ENCODE measurements at regions not wholly inside any gene's neighbourhood (a gene's known extent, or its start where the extent isn't known, plus 50 kb on each side); places are given as distances from the start of the nearest gene placed in this dataset.

DNA sequence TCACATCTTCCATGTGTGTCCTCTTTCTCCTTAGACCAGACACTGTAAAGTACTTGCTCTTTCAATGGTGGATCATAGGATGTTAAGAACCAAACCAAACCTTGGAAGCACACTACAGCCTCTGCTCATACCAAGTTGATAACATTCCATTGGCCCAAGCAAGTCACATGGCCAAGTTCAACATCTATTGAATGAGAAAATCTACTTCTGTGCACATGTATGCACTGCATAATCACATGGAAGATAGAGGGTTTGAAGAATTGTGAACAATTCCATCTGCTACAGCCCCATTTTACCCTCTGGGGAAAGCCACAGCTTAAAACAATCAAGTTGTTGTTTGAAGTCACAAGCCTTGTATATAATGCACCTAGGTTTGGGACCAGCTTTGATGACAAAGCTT is 68.2 kb downstream of the MFAP3 start:
- TF ChIP-seq, protein P1, sequence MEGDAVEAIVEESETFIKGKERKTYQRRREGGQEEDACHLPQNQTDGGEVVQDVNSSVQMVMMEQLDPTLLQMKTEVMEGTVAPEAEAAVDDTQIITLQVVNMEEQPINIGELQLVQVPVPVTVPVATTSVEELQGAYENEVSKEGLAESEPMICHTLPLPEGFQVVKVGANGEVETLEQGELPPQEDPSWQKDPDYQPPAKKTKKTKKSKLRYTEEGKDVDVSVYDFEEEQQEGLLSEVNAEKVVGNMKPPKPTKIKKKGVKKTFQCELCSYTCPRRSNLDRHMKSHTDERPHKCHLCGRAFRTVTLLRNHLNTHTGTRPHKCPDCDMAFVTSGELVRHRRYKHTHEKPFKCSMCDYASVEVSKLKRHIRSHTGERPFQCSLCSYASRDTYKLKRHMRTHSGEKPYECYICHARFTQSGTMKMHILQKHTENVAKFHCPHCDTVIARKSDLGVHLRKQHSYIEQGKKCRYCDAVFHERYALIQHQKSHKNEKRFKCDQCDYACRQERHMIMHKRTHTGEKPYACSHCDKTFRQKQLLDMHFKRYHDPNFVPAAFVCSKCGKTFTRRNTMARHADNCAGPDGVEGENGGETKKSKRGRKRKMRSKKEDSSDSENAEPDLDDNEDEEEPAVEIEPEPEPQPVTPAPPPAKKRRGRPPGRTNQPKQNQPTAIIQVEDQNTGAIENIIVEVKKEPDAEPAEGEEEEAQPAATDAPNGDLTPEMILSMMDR (IDR thresholded peaks at IDR 0.05; ENCODE audit: low read depth, low read length), result no peak
- no peak overlapping the region for H3K27ac ChIP-seq
- H3K36me3 ChIP-seq, result no peaks in the 10 kb centered on the region
- no peak overlapping the region for H3K4me3 ChIP-seq (ENCODE audit: low read depth, low read length)
- H3K9me3 ChIP-seq (ENCODE audit: severe bottlenecking), result no peaks in the 10 kb centered on the region
- no peaks in the 10 kb centered on the region for H3K27me3 ChIP-seq (ENCODE audit: insufficient read depth, low read depth, severe bottlenecking)
- DNase-seq, result no peak

DNA sequence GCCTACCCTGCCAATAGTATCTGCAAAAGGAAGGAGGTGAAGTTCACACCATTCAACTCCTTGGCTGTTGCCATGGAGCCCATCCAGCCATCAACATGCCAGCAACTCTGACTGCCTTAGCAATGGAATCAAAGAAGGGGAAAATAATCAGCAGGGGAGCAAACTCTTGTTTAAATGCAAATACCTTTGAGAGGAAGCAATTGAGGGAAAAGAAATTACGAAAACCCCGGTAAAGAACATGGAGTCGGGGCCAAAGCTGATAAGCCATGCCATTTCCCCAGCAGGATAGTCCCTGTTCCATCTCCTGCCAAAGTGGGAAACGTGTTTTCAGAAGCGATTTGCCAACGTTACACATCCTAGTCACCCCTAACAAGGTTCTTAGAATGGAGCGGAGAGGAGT is 69.0 kb downstream of the MFAP3 start:
- TF ChIP-seq, protein P1 (IDR thresholded peaks at IDR 0.05; ENCODE audit: low read depth, low read length), result no peak
- Histone ChIP-seq H3K4me3 (ENCODE audit: low read depth, low read length) (no peak overlapping the region), H3K9me3 (ENCODE audit: severe bottlenecking) (no peaks in the 10 kb centered on the region), H3K36me3 (no peaks in the 10 kb centered on the region), H3K27ac (no peak overlapping the region), H3K27me3 (ENCODE audit: insufficient read depth, low read depth, severe bottlenecking) (no peaks in the 10 kb centered on the region)
- DNase-seq, result no peak

DNA sequence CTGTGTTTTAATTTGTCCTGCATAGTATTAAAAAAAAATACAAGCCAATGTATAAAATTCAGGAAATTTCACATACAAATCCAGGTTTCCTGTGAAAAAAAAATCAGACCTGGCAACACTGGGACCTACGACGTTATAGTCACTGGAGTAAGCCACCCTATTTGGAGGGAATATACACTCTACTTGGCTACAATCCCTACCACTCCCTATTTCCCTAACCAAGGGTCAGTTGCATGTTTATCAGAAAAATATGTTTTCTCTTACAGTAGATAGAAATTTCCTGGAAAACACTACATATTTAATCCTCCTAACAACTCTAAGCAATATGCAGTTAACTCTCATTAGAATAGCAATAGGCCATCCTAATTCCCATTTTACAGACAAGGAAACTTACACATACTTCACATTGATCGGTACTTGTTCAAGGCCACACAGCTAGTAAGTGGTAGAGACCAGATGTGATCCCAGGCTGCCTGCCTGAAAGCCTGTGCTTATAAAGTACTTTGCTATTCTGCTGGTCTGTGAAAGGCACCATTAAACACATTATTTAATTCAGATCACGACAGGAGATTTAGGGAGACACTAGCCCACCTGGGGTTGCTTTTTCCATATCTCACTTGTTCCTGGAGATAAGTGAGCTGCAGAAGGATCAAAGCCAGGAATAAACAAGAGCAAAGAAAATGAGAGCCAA is 70.8 kb downstream of the MFAP3 start:
- TF ChIP-seq, protein P1 (IDR thresholded peaks at IDR 0.05; ENCODE audit: low read depth, low read length), result no peak
- Histone ChIP-seq H3K36me3 (no peaks in the 10 kb centered on the region), H3K27me3 (ENCODE audit: insufficient read depth, low read depth, severe bottlenecking) (no peaks in the 10 kb centered on the region), H3K9me3 (ENCODE audit: severe bottlenecking) (no peaks in the 10 kb centered on the region), H3K27ac (no peak overlapping the region), H3K4me3 (ENCODE audit: low read depth, low read length) (no peak overlapping the region)
- no peak for DNase-seq

DNA sequence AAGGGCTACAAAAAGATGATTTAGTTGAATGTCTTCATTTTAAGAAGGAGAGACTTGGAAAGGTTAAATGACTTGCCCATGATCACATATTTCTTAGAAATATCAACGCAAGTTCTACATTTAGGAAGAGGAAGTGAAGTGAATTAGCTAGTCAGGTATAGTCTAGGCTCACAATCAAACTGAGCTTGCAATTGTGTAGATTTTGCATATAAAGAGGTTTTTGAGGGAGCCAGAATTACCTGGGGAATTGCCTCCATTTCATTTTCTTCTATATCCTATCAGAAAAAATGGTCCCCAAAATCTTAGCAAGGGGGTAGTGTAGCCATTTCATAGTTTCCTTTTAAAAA is 71.3 kb downstream of the MFAP3 start:
- Histone ChIP-seq H3K4me3 (ENCODE audit: low read depth, low read length) (no peak overlapping the region), H3K27me3 (ENCODE audit: insufficient read depth, low read depth, severe bottlenecking) (no peaks in the 10 kb centered on the region), H3K9me3 (ENCODE audit: severe bottlenecking) (no peaks in the 10 kb centered on the region), H3K36me3 (no peaks in the 10 kb centered on the region), H3K27ac (no peak overlapping the region)
- TF ChIP-seq, protein P1 (IDR thresholded peaks at IDR 0.05; ENCODE audit: low read depth, low read length), result no peak
- DNase-seq, result no peak

DNA sequence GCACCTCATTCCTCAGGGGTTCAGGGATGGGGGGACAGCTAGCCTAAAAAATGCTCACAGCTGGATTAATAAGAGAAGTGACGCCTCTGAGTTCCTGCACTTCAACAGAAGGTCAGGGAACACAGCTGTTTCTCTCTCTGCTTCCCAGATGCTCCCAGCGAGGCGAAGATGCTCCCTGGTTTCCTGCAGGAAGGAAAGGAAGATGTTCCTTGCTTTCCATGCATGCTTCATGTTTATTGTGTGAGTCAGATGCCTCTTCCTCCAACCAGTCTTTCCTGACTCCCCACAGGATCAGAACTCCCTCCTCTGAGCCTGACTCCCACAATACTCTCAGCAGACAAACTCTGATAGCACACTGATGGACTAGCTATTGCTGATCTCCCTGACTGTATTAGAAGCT is 71.9 kb downstream of the MFAP3 start:
- DNase-seq, result no peak
- H3K27me3 ChIP-seq (ENCODE audit: insufficient read depth, low read depth, severe bottlenecking), result no peaks in the 10 kb centered on the region
- H3K9me3 ChIP-seq (ENCODE audit: severe bottlenecking), result no peaks in the 10 kb centered on the region
- H3K4me3 ChIP-seq (ENCODE audit: low read depth, low read length), result no peak overlapping the region
- H3K36me3 ChIP-seq, result no peaks in the 10 kb centered on the region
- TF ChIP-seq, protein P1 (IDR thresholded peaks at IDR 0.05; ENCODE audit: low read depth, low read length), result no peak
- H3K27ac ChIP-seq, result no peak overlapping the region

DNA sequence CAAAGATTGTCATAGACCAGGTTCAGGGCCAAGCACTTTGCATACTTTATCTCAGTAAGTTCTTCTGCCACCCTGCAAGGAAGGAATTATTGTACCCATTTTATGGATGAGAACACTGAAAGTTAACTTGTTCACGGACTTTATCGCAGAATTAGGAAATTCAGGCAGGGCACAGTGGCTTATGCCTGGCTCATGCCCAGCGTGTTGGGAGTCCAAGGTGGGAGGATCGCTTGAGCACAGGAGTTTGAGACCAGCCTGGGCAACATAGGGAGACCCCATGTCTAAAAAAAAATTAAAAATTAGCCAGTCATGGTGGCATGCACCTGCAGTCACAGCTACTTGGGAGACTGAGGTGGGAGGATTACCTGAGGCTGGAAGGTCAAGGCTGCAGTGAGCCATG is 72.4 kb downstream of the MFAP3 start:
- no peak overlapping the region for H3K27ac ChIP-seq
- no peak for DNase-seq
- no peaks in the 10 kb centered on the region for H3K36me3 ChIP-seq
- no peaks in the 10 kb centered on the region for H3K9me3 ChIP-seq (ENCODE audit: severe bottlenecking)
- no peak overlapping the region for H3K4me3 ChIP-seq (ENCODE audit: low read depth, low read length)
- TF ChIP-seq, protein P1 (IDR thresholded peaks at IDR 0.05; ENCODE audit: low read depth, low read length), result no peak
- H3K27me3 ChIP-seq (ENCODE audit: insufficient read depth, low read depth, severe bottlenecking), result no peaks in the 10 kb centered on the region

Data from WERI-Rb-1 (cell line).